Lung microvascular endothelial cell (primary cell): ENCODE measurements at regions not wholly inside any gene's neighbourhood (a gene's known extent, or its start where the extent isn't known, plus 50 kb on each side); places are given as distances from the start of the nearest gene placed in this dataset.

Experiments used
- DNase-seq, 2 donors: peaks; one replicate each; pipeline versions ENCODE4 v3.0.0 to v3.0.0-alpha.2; 2010; ENCODE audit warnings: low read depth in 2 of 2

DNA sequence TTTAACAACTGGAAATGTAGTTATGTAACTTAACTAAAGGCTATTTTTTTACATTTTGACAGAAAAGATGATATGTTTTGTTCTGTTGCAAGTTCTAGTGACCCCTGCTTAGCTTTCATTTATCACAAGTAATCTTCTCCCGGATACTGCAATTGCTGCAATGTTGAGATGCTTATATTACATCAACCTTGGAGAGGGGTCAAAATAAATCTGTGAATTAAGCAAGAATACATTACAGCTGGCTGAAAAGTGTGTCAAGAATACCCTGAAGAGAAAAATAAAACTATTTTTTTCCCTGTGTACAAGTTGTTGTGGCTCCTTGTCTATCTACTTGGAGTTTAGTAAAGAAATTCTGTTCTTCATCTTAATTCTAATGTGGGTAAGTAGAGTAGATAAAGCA lies 232.1 kb upstream of the GOLIM4 start:
- no peak for DNase-seq

DNA sequence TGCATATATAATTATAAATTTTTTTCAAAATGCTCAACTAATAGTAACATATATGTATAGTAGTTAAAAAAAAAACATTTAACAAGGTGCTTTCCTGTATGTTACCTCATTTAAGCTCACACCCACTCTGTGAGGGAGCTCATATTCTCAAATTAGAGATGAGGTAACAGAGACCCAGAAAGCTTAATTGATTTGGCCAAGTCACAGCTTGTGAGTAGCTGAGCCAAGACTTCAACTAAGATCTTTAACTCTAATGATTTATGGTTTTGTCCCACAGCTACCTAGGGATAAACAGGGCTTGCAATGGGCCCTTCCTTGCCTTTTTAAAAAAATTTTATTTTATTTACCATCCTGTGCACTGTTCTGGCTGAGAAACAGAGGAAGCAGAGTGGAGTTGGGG lies 230.0 kb upstream of the GOLIM4 start:
- DNase-seq, result no peak

DNA sequence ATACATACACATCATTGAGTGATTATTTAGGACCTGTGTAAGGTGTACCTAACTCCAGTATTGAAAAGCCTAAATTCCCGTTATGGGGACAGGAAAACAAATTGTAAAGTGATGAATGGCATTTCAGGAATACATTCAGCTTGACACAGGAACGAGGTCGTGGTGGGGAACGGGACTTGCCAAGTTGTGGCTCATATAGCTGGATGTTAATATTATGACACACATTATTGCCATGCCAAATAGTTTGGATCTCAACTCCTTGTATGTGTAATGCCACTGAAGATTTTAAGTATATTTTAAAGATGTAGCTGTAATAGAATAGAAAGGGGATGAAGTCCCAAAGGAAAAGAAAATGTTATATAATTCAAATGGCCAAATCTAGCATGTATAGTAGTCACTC lies 227.2 kb upstream of the GOLIM4 start:
- no peak for DNase-seq

DNA sequence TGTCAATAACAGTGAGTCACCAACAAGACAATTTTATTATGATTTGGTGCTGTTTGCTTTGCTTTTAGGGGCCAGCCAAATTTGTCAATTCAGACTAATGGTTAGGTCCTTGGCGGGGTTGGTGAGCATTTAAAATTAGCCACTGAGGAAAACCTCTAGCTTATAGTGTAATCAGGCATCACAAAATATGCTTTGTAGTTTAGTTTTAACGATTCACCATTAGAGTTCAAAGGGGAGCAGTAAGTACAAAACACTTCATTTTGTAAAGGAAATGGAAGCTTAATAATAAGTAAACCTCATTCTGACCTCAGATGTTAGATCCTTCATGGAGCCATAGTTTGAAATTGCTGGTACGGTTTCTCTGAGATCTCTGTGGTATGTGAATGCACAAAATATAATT lies 218.4 kb upstream of the GOLIM4 start:
- DNase-seq, result no peak

DNA sequence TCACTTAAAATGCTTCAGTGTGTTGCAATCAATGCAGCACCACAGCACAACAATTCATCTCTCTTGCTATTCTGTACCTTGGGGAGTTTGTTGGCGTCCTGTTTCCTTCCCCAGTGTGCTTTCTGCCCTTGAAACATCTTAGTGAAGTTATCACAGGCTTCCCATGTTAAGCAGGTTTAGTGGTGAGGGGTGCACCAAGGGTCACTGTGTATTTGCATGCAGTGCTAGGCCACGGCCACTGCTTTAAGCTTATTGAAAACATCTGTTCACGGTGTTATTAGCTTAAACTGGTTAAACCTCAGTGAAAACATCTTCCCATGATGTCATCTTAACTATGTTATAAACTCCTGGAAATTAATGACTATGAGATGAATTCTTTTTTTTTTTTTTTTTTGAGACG lies 217.3 kb upstream of the GOLIM4 start:
- DNase-seq, result no peak

DNA sequence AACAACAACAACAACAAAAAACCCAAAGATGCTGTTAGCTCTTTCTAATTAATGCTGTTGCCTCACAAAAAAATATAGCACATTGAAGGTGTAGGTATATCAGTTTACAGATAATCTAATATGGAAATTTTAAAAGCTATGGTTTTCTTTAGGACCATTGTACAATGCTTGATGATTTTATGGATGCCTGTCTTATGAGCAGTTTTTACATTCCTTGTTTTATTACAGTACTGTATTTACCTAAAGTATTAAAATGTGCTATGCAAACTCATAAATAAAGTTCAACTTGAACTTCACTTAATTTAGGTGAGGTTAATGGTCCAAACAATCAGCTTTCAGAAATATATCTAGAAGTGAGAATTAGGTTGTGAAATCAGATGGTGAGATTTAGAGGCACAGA lies 212.2 kb upstream of the GOLIM4 start:
- DNase-seq, result no peak

DNA sequence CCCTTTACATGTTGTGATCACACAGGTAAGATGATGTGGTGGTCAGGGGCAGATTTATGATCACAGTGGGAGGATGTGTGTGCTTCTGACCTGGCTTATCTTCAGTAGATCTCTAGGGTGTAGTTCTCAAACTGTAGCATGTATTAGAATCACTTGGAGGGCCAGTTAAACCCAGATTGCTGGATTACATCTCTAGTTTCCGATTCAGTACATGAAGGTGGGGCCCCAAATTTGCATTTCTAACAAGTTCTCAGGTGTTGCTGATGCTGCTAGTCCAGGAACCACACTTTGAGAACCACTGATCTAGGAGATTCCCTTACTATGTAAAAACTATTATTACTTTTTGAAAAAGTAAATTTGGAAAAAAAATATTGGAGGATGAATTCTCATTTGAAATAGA lies 199.3 kb upstream of the GOLIM4 start:
- DNase-seq, result no peak

DNA sequence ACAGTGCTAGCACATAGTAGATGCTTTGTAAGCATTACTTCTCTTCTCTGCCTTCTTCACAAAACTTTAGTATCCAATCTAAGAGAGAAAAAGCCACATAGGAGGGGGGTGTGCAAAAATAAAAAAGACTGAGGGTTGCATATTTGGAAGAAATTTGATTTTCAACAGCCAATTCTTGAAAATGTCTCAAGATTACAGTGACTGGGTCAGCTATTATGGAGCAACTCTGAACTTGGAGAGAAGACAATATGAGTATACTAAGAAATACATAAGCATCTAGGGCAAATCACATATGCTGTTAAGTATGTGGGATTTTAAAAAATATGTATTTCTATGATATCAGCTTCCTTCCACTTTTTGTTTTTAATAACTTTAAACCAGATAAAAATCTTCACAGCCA lies 196.6 kb upstream of the GOLIM4 start:
- DNase-seq, result no peak

DNA sequence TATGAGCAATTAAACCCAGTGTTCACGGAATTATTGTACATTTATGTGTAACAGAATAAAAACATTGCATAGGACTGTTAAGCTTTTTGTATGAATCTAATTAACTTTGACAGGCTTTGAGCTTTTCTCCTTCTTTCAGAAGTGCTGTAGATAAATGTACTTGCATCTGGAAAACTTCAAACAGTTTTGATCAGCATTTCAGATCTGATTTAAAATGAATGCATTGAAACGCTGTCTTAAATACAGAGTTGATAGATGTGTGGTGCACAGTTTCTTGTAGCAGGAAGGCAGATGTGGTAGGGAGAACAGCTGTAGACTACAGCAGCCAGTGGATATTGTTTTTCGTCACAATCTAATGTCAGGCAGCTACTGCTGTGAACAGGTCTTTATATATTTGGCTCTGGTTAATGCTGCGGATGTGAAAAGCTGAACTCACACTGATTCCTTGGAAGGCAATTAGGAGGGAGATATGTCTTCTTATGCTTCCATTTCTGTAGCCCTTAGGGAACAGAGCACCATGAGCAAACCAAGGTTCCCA lies 193.8 kb upstream of the GOLIM4 start:
- DNase-seq, result no peak

DNA sequence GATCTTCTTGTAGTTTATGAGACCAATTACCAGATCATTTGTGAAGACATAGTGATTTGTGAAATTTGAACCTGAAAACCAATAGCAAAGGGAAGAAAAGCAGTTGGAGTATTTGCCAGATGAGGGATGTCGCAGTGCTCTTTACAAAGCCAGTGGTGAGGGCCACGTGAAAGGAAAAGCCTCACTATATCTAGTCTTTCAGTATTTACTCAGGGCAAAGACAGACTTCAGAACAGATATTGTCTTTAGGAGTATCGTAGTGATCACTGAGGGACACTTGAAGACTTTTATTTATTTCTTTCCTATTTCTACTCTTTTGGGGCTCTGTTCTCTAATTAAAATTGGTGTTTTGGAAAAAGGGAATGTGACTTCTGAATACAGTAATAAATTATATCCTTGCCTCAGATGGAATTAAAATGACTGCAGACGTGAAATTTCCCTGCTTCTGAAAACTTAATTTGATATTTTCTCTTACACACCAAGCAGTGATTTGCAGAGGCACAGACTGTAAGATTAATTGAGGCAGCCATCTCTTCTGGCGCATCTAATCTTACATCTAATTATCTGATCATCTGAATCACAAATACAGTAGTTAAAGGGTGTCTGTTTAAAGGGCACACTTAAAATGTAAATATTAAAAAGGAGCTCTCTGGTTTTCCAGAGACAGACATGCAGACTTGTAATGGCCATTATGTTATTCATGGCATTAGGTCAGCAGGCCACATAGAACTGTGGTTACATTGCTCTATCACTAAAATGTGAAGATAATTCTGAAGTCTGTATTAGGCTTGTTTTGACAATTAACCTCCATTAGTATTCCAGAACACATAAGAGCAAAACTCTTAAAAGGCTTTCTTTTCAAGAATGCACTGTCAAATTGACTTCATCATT lies 193.0 kb upstream of the GOLIM4 start:
- DNase-seq, result no peak

DNA sequence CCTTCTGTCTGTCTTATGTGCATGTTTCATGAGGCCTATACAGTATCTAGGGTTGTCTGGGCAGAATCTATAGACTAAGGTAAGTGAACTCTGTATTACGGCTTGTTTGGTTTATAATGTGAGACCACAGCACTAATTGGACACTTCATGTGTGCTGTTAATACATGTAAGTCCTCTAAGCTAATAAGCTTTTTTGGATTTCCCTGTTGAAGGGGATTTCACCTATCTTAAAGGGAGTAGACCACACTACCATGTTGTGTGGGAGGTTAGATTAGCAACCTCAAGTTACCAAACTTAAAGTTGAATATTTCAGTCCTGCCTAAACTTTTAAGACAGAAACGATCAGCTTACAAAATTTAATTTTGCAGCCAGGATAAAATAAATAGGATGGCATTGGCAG lies 189.8 kb upstream of the GOLIM4 start:
- no peak for DNase-seq

DNA sequence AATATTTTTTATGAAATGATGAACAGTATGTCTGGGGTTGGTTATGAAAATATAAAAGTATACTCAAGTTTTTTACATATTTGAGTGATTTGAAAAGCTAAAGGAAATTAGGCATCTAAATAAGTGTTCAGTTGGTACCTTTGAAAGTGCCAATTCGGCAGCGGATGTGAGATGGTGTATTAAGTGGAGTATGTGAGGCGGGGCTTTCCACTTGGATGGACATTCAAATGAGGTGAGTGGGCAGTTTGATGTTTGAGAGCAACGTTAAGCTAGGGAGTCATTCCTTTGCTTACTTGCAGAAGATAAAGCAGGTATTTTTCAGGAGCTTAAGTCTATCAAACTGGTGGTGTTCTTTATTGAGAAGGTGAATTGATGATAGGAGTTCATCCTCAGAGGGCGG lies 189.0 kb upstream of the GOLIM4 start:
- DNase-seq, result no peak

DNA sequence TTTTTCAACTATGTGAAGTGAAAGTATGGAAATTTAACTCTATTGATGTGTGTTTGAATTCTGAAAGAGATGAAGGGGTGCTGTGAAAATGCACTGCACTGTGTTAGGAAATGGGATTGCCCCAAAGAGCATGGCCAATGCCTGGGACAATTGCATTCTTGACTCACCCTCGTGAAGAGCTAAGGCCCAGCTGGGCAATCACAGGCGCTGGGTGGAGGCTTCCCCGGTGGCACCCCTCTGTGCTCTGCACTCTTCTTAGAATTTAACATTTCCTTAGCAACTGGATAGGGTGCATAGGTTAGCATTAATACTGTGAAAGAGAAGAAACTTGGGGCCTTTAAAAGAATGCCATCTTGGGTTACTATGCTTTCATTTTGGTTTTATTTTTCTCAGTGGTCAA lies 179.9 kb upstream of the GOLIM4 start:
- no peak for DNase-seq

DNA sequence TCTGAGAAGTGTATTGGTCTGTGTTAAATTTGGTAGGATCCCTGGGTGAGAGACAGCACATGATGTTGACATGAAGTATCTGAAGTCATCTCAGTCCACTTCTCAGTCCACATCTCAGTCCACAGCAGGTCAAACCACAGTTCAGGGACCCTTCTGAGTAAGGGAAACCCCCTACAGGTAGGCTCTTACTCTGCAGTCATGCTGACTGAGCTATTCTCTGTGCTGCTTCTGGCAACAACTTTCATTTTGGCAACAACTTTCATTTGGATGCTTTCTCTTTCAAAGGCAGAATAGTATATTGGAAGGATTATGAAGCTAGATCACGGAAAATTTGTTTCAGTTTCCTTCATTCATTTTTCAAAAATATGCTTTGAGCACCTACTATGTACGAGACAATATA lies 178.2 kb upstream of the GOLIM4 start:
- no peak for DNase-seq

DNA sequence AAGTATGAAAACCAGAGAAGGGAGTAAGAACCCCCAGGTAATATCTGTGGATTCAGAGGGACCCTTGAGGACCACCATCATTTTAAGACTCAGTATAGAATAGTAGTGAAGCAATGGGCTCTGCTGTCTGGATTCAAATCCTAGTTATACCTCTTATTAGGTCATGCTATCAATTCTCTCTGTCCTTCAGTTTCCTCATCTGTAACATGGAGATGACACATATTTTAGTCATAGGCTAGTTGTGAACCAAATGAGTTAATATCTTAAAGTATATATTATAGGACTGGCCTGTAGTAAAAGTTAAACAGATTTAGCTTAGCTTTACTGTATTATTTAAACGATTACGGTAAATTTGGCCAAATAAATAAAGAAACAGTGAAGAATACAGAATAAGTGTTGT lies 177.3 kb upstream of the GOLIM4 start:
- no peak for DNase-seq

DNA sequence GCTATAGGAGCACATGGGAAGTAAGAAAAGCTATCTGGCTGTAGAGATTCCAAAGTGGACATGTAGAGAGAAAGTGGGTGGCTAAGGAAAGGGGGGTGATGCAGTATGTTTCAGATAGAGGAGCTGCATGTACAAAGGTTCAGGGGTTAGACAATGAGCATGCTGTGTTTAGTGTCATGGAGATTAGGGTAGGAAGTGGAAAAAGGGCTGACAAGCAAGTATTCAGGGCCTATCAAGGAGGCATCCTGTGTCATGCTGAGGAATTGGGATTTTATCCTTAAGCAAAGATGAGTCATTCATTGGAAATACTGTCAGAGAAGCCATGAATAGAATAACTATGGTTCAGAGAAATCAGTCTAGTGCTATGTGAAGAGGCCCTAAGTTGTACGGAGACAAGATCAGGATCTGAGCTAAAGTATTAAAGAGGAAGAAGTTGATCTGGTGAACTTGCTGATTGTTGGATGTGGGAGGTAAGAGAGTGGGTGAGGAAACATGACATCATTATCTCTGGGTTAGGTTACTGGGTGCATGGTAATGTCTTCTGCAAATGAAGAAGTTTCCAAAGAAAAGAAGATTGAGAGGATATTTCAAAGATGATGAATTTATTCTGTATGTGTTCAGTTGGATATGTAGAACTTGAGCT lies 176.7 kb upstream of the GOLIM4 start:
- no peak for DNase-seq

DNA sequence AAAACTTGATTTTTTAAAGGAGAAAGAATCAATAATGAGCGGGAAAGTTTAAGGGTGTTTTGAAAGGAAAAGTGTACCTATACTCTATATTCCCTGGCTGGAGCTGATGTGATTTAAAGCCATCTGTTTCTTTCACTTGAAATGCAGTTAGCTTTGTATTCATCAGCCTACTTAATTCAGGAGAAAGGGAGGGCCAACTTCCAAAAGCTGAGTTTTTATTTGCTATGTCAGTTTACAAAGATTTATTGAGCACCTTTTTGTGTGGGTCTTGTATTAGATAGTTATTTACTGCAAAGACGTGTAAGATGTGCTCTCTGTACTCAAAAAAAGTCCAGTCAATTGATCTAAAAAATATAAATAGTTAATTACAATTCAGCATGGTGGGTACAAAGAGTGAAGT lies 176.2 kb upstream of the GOLIM4 start:
- DNase-seq, result no peak

DNA sequence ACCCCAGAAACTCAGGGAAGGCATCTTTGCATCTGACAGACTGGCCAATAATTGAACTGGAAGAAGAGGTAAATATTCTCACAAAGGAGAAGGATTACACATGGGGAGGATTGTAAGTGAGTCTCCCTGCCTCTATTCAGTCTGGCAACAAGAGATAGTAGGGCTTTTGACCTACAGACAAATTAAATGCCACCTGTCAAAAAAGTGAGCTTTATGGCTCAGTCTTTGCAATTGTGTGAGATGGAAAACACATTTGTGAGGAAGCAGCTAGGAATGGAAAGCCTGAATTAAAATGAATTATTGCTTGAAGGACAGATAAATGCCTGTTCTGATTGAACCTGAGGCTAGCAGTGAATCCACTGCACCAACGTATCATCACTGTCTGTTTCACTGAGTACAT lies 173.3 kb upstream of the GOLIM4 start:
- DNase-seq, result no peak

DNA sequence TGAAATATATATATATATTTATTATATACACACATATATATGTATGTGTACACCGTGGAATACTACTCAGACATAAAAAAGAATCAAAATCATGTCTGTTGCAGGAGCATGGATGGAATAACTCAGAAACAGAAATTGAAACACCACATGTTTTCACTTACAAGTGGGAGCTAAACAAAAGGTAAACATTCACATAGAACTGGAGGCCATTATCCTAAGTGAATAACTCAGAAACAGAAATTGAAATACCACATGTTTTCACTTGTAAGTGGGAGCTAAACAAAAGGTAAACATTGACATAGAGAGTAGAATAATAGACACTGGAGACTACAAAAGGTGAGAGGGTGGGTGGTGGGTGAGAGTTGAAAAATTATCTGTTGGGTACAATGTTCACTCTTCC lies 171.5 kb upstream of the GOLIM4 start:
- no peak for DNase-seq

DNA sequence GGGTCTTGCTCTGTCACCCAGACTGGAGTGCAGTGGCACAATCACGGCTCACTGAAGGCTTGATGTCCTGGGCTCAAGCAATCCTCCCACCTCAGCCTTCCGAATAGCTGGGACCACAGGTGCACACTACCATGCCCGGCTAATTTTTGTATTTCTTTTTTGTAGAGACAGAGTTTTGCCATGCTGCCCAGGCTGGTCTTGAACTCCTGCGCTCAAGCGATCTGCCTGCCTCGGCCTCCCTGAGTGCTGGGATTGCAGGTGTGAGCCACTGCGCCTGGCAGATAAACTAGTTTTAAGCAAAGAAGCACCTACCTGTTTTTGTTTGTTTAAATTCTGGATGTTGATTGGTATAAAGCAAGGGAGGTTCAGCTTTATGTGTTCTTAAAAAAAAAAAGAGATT lies 170.6 kb upstream of the GOLIM4 start:
- DNase-seq, result no peak

DNA sequence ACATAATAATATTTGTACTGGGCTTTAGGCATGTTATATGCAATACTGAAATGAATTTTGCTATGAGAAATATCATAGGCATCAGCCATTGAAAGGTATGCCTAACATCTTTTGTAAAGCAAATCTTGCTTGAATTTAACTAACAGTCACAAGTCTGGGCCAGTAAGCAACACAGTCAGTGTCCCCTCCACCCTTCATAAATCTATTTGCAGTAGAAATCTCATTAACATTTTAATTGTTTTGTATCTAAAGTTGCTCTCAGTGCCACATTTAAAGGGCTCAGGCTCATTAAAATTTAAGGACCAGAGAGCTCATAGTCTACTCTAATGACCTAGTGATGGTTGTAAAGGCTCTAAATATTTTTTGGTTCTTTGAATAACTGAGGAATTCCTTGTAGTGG lies 167.2 kb upstream of the GOLIM4 start:
- no peak for DNase-seq

DNA sequence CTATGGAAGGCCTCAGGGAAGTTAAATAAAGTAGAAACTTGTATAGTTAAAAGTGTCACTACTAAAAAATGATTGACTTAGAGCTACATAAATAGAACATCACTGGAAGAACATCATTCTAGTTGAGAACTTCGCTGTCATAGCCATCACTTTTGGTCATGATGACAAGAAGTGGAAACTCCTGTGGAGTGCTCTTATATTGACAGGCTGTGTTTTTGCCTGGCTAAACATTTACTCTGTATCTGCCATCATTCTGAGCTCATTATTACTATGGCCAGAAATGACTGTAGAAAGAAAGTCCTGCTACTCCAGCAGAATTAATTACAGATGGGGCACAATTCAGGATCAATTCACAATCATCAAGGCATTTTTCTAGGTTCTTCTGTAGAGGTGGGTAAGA lies 165.1 kb upstream of the GOLIM4 start:
- DNase-seq, result no peak

DNA sequence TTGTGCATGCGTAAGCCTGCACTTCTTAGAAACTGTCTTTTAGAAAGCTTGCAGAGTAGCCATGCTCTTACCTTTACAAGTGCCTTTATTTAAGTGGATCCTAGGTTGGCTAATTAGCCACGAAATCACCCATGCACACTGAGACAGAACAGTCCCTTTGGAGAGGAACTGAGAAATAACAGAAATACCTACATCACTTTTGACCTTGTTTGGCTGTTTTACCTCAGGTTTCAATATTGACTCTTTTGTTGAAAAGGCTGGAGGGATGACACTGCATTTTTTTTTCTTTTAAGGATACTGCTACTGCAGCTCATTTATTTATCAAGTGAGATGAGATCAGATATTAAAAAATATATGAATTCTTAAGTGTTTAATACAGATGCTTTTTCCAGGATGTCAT lies 155.6 kb upstream of the GOLIM4 start:
- DNase-seq, result no peak
